ENCODE measurements at regions not wholly inside any gene's neighbourhood (a gene's known extent, or its start where the extent isn't known, plus 50 kb on each side); places are given as distances from the start of the nearest gene placed in this dataset.
A peak's percentile ranks its signal among the peaks of the same experiment; 100 is the strongest.

- DNase-seq (ENCODE audit: low read depth in 2 of 2), result no peak
Measured at GRCh38 chr5:21694567-21694966, 1158.6 kb downstream of the CDH12 start.

GRCh38 chr5:21693591-21693990 is 1159.6 kb downstream of the CDH12 start:
- DNase-seq (ENCODE audit: low read depth in 2 of 2), result no peak

GRCh38 chr5:21689587-21689986 is 1163.6 kb downstream of the CDH12 start:
- no peak for DNase-seq (ENCODE audit: low read depth in 2 of 2)

GRCh38 chr5:21688655-21689054 is 1164.5 kb downstream of the CDH12 start:
- DNase-seq (ENCODE audit: low read depth in 2 of 2), result no peak

GRCh38 chr5:21687621-21688020 is 1165.5 kb downstream of the CDH12 start:
- DNase-seq (ENCODE audit: low read depth in 2 of 2), result no peak

GRCh38 chr5:21686706-21687105 is 1166.4 kb downstream of the CDH12 start:
- no peak for DNase-seq (ENCODE audit: low read depth in 2 of 2)

GRCh38 chr5:21685522-21685921 is 1167.6 kb downstream of the CDH12 start:
- no peak for DNase-seq (ENCODE audit: low read depth in 2 of 2)

GRCh38 chr5:21684992-21685391 is 1168.2 kb downstream of the CDH12 start:
- no peak for DNase-seq (ENCODE audit: low read depth in 2 of 2)

- DNase-seq (ENCODE audit: low read depth in 2 of 2), result no peak
Measured at GRCh38 chr5:21681911-21682310, 1171.2 kb downstream of the CDH12 start.

GRCh38 chr5:21680641-21681040 is 1172.5 kb downstream of the CDH12 start:
- DNase-seq (ENCODE audit: low read depth in 2 of 2), result no peak

- DNase-seq (ENCODE audit: low read depth in 2 of 2), result peak in 1 of 2 donors; percentile 7
Measured at GRCh38 chr5:21680196-21680595, 1172.9 kb downstream of the CDH12 start.

GRCh38 chr5:21678526-21678925 is 1174.6 kb downstream of the CDH12 start:
- peak in 1 of 2 donors; percentile 1 for DNase-seq (ENCODE audit: low read depth in 2 of 2)

- DNase-seq (ENCODE audit: low read depth in 2 of 2), result no peak
Measured at GRCh38 chr5:21672911-21673310, 1180.2 kb downstream of the CDH12 start.

- DNase-seq (ENCODE audit: low read depth in 2 of 2), result no peak
Measured at GRCh38 chr5:21672360-21672759, 1180.8 kb downstream of the CDH12 start.

- no peak for DNase-seq (ENCODE audit: low read depth in 2 of 2)
Measured at GRCh38 chr5:21665524-21665923, 1187.6 kb downstream of the CDH12 start.

- DNase-seq (ENCODE audit: low read depth in 2 of 2), result no peak
Measured at GRCh38 chr5:21663082-21663481, 1190.1 kb downstream of the CDH12 start.

GRCh38 chr5:21661184-21661583 is 1192.0 kb downstream of the CDH12 start:
- no peak for DNase-seq (ENCODE audit: low read depth in 2 of 2)

- DNase-seq (ENCODE audit: low read depth in 2 of 2), result no peak
Measured at GRCh38 chr5:21654556-21654955, 1198.6 kb downstream of the CDH12 start.

GRCh38 chr5:21649969-21650368 is 1203.2 kb downstream of the CDH12 start:
- DNase-seq (ENCODE audit: low read depth in 2 of 2), result no peak

- peak in 1 of 2 donors; percentile 14 for DNase-seq (ENCODE audit: low read depth in 2 of 2)
Measured at GRCh38 chr5:21646469-21646868, 1206.7 kb downstream of the CDH12 start.

GRCh38 chr5:21644032-21644431 is 1209.1 kb downstream of the CDH12 start:
- DNase-seq (ENCODE audit: low read depth in 2 of 2), result no peak

GRCh38 chr5:21642312-21642711 is 1210.8 kb downstream of the CDH12 start:
- DNase-seq (ENCODE audit: low read depth in 2 of 2), result no peak

GRCh38 chr5:21623831-21624230 is 1229.3 kb downstream of the CDH12 start:
- no peak for DNase-seq (ENCODE audit: low read depth in 2 of 2)

GRCh38 chr5:21615195-21615765 is 1237.9 kb downstream of the CDH12 start:
- DNase-seq (ENCODE audit: low read depth in 2 of 2), result no peak
